ENCODE measurements at regions not wholly inside any gene's neighbourhood (a gene's known extent, or its start where the extent isn't known, plus 50 kb on each side); places are given as distances from the start of the nearest gene placed in this dataset.

- in situ Hi-C loops (cut with MboI; ENCODE audit: low sequenced_read_pairs in 4 of 4) (no loop called here), intact Hi-C loops (cut with DNase I; ENCODE audit: low total_unique reads) (no loop called here)
- no peak for DNase-seq
- no peaks in the 10 kb centered on the region for H3K27me3 ChIP-seq
- TF ChIP-seq CTCF (IDR thresholded peaks at IDR 0.05 in 4 of 5, conservative IDR thresholded peaks at IDR 0.05 in 1 of 5): no peak
- no peak for TF ChIP-seq POLR2A (IDR thresholded peaks at IDR 0.05)
- no peak for ATAC-seq
- no peaks in the 10 kb centered on the region for H3K36me3 ChIP-seq
- no peaks in the 10 kb centered on the region for H3K4me1 ChIP-seq
- H3K27ac ChIP-seq: no peak overlapping the region
- peaks cover 0 to 4% (median 0%) of the 10 kb centered on the region in 3 donors for H3K9me3 ChIP-seq
- no peak overlapping the region for H3K4me3 ChIP-seq
Observed at GRCh38 chr1:219318826-219319225, 145.1 kb downstream of the LYPLAL1 start.

- no peaks in the 10 kb centered on the region for H3K4me1 ChIP-seq
- in situ Hi-C loops (cut with MboI; ENCODE audit: low sequenced_read_pairs in 4 of 4): no loop called here
- ATAC-seq: no peak
Observed at GRCh38 chr1:219317762-219318353, 144.2 kb downstream of the LYPLAL1 start.

GRCh38 chr1:219316066-219316465 lies 142.4 kb downstream of the LYPLAL1 start:
- in situ Hi-C loops (cut with MboI; ENCODE audit: low sequenced_read_pairs in 4 of 4) (no loop called here), intact Hi-C loops (cut with DNase I; ENCODE audit: low total_unique reads) (no loop called here)
- no peak for ATAC-seq

More at GRCh38 chr1:219317762-219318353, 144.2 kb downstream of the LYPLAL1 start:
- no peak overlapping the region for H3K27ac ChIP-seq
- H3K4me3 ChIP-seq: no peak overlapping the region
- TF ChIP-seq CTCF (IDR thresholded peaks at IDR 0.05 in 4 of 5, conservative IDR thresholded peaks at IDR 0.05 in 1 of 5) (no peak), POLR2A (IDR thresholded peaks at IDR 0.05) (no peak)
- no peaks in the 10 kb centered on the region for H3K27me3 ChIP-seq
- intact Hi-C loops (cut with DNase I; ENCODE audit: low total_unique reads): no loop called here
- no peak for DNase-seq
- peaks cover 0 to 4% (median 0%) of the 10 kb centered on the region in 3 donors for H3K9me3 ChIP-seq
- no peaks in the 10 kb centered on the region for H3K36me3 ChIP-seq

GRCh38 chr1:219313961-219314360 lies 140.3 kb downstream of the LYPLAL1 start:
- Histone ChIP-seq H3K4me1 (no peaks in the 10 kb centered on the region), H3K36me3 (no peaks in the 10 kb centered on the region), H3K27ac (no peak overlapping the region), H3K27me3 (no peaks in the 10 kb centered on the region), H3K9me3 (peaks cover 0 to 4% (median 0%) of the 10 kb centered on the region in 3 donors), H3K4me3 (no peak overlapping the region)
- DNase-seq: no peak
- in situ Hi-C loops (cut with MboI; ENCODE audit: low sequenced_read_pairs in 4 of 4): no loop called here
- no peak for ATAC-seq
- intact Hi-C loops (cut with DNase I; ENCODE audit: low total_unique reads): no loop called here
- no peak for TF ChIP-seq CTCF (IDR thresholded peaks at IDR 0.05 in 4 of 5, conservative IDR thresholded peaks at IDR 0.05 in 1 of 5)
- no peak for TF ChIP-seq POLR2A (IDR thresholded peaks at IDR 0.05)

More at GRCh38 chr1:219316066-219316465, 142.4 kb downstream of the LYPLAL1 start:
- DNase-seq: no peak
- Histone ChIP-seq H3K9me3 (peaks cover 0 to 4% (median 0%) of the 10 kb centered on the region in 3 donors), H3K36me3 (no peaks in the 10 kb centered on the region), H3K27ac (no peak overlapping the region), H3K4me3 (no peak overlapping the region), H3K4me1 (no peaks in the 10 kb centered on the region), H3K27me3 (no peaks in the 10 kb centered on the region)
- TF ChIP-seq CTCF (IDR thresholded peaks at IDR 0.05 in 4 of 5, conservative IDR thresholded peaks at IDR 0.05 in 1 of 5) (no peak), POLR2A (IDR thresholded peaks at IDR 0.05) (no peak)

- Histone ChIP-seq H3K4me3 (no peak overlapping the region), H3K4me1 (no peaks in the 10 kb centered on the region), H3K27ac (no peak overlapping the region), H3K27me3 (no peaks in the 10 kb centered on the region), H3K36me3 (no peaks in the 10 kb centered on the region), H3K9me3 (peaks cover 0 to 4% (median 0%) of the 10 kb centered on the region in 3 donors)
- intact Hi-C loops (cut with DNase I; ENCODE audit: low total_unique reads): no loop called here
- ATAC-seq: no peak
- no peak for DNase-seq
- in situ Hi-C loops (cut with MboI; ENCODE audit: low sequenced_read_pairs in 4 of 4): no loop called here
- TF ChIP-seq POLR2A (IDR thresholded peaks at IDR 0.05): no peak
- no peak for TF ChIP-seq CTCF (IDR thresholded peaks at IDR 0.05 in 4 of 5, conservative IDR thresholded peaks at IDR 0.05 in 1 of 5)
Observed at GRCh38 chr1:219312967-219313366, 139.3 kb downstream of the LYPLAL1 start.
